CD4-positive, alpha-beta T cell treated with Interferon alpha-2 for 1 hour (primary cell): ENCODE measurements at regions not wholly inside any gene's neighbourhood (a gene's known extent, or its start where the extent isn't known, plus 50 kb on each side); places are given as distances from the start of the nearest gene placed in this dataset.
"Not testable (repeated sequence)": the region's sequence is repeated elsewhere in the genome, so short reads cannot be mapped to it uniquely, and the experiment has no call there.

Experiments
- DNase-seq, 2 donors: peaks; one replicate each; pipeline ENCODE4 v3.0.0-alpha.2; 2020 to 2022

- no peak for DNase-seq
Measured at GRCh38 chr1:213324859-213325258, 273.8 kb downstream of the RPS6KC1 start.

- no peak for DNase-seq
Measured at GRCh38 chr1:213325482-213325881, 274.4 kb downstream of the RPS6KC1 start.

GRCh38 chr1:213326281-213327016 is 275.4 kb downstream of the RPS6KC1 start:
- DNase-seq = no peak

GRCh38 chr1:213327017-213327667 is 276.1 kb downstream of the RPS6KC1 start:
- no peak for DNase-seq

- DNase-seq = no peak
Measured at GRCh38 chr1:213329406-213330008, 278.5 kb downstream of the RPS6KC1 start.

- DNase-seq = no peak
Measured at GRCh38 chr1:213330281-213330680, 279.2 kb downstream of the RPS6KC1 start.

- DNase-seq = no peak
Measured at GRCh38 chr1:213331631-213332175, 280.7 kb downstream of the RPS6KC1 start.

GRCh38 chr1:213332491-213332890 is 281.4 kb downstream of the RPS6KC1 start:
- no peak for DNase-seq

GRCh38 chr1:213333121-213333520 is 282.1 kb downstream of the RPS6KC1 start:
- DNase-seq = no peak

GRCh38 chr1:213335084-213335483 is 284.0 kb downstream of the RPS6KC1 start:
- no peak for DNase-seq

- DNase-seq = no peak
Measured at GRCh38 chr1:213337025-213337678, 286.1 kb downstream of the RPS6KC1 start.

GRCh38 chr1:213340593-213340992 is 289.6 kb downstream of the RPS6KC1 start:
- DNase-seq = no peak

- no peak for DNase-seq
Measured at GRCh38 chr1:213345621-213346020, 294.6 kb downstream of the RPS6KC1 start.

- no peak for DNase-seq
Measured at GRCh38 chr1:213357403-213357802, 306.4 kb downstream of the RPS6KC1 start.

- DNase-seq = not testable (repeated sequence)
Measured at GRCh38 chr1:213358368-213358767, 307.3 kb downstream of the RPS6KC1 start.

- no peak for DNase-seq
Measured at GRCh38 chr1:213362598-213362997, 311.6 kb downstream of the RPS6KC1 start.

- no peak for DNase-seq
Measured at GRCh38 chr1:213366141-213366831, 315.2 kb downstream of the RPS6KC1 start.

GRCh38 chr1:213369465-213369864 is 318.4 kb downstream of the RPS6KC1 start:
- no peak for DNase-seq

- no peak for DNase-seq
Measured at GRCh38 chr1:213370523-213370922, 319.5 kb downstream of the RPS6KC1 start.

- no peak for DNase-seq
Measured at GRCh38 chr1:213371525-213371846, 320.4 kb downstream of the RPS6KC1 start.

- DNase-seq = no peak
Measured at GRCh38 chr1:213371847-213372619, 321.0 kb downstream of the RPS6KC1 start.

- peak; percentile 9 to 36 for DNase-seq
Measured at GRCh38 chr1:213374369-213374768, 323.3 kb downstream of the RPS6KC1 start.
